ENCODE measurements at regions not wholly inside any gene's neighbourhood (a gene's known extent, or its start where the extent isn't known, plus 50 kb on each side); places are given as distances from the start of the nearest gene placed in this dataset.

GRCh38 chr10:120972259-120972658, 121.1 kb downstream of the WDR11 start:
- TF ChIP-seq CTCF (IDR thresholded peaks at IDR 0.05), result no peak
- TF ChIP-seq POLR2A (IDR thresholded peaks at IDR 0.05), result no peak
